ENCODE measurements at regions not wholly inside any gene's neighbourhood (a gene's known extent, or its start where the extent isn't known, plus 50 kb on each side); places are given as distances from the start of the nearest gene placed in this dataset.

DNA sequence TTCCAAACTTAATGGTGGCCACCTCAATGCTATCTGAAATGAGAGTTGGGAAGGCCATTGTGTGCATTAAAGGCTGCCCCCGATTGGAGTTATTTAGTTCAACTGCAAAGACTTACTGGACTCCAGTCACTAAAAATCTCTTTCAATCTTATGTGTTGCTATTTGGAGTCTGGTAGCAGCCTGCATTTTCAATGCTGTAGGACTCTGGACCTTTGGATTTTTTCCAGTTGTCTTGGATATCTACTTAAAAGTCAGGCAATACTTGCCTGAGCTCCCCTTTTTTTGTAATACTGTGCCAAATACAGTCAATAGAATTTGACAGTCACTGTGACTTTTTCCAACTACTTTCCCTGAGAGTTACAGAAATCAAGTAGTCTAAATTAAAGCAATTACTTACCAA lies 281.9 kb downstream of the TRIB2 start:
- no peak overlapping the region for H3K4me3 ChIP-seq (replicated peaks; ENCODE audit: insufficient read depth, low read length)
- no peak overlapping the region for H3K27ac ChIP-seq (replicated peaks)
- no peak for DNase-seq (ENCODE audit: low read depth in 1 of 2, low spot score in 1 of 2)
- H3K27me3 ChIP-seq (ENCODE audit: insufficient read depth, poor library complexity, severe bottlenecking), result no peaks in the 10 kb centered on the region
- no peak for TF ChIP-seq POLR2AphosphoS5 (IDR thresholded peaks at IDR 0.05; ENCODE audit: low read depth)
- TF ChIP-seq, protein P1, sequence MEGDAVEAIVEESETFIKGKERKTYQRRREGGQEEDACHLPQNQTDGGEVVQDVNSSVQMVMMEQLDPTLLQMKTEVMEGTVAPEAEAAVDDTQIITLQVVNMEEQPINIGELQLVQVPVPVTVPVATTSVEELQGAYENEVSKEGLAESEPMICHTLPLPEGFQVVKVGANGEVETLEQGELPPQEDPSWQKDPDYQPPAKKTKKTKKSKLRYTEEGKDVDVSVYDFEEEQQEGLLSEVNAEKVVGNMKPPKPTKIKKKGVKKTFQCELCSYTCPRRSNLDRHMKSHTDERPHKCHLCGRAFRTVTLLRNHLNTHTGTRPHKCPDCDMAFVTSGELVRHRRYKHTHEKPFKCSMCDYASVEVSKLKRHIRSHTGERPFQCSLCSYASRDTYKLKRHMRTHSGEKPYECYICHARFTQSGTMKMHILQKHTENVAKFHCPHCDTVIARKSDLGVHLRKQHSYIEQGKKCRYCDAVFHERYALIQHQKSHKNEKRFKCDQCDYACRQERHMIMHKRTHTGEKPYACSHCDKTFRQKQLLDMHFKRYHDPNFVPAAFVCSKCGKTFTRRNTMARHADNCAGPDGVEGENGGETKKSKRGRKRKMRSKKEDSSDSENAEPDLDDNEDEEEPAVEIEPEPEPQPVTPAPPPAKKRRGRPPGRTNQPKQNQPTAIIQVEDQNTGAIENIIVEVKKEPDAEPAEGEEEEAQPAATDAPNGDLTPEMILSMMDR (IDR thresholded peaks at IDR 0.05; ENCODE audit: insufficient read depth, low read length), result no peak
- TF ChIP-seq, protein P2, sequence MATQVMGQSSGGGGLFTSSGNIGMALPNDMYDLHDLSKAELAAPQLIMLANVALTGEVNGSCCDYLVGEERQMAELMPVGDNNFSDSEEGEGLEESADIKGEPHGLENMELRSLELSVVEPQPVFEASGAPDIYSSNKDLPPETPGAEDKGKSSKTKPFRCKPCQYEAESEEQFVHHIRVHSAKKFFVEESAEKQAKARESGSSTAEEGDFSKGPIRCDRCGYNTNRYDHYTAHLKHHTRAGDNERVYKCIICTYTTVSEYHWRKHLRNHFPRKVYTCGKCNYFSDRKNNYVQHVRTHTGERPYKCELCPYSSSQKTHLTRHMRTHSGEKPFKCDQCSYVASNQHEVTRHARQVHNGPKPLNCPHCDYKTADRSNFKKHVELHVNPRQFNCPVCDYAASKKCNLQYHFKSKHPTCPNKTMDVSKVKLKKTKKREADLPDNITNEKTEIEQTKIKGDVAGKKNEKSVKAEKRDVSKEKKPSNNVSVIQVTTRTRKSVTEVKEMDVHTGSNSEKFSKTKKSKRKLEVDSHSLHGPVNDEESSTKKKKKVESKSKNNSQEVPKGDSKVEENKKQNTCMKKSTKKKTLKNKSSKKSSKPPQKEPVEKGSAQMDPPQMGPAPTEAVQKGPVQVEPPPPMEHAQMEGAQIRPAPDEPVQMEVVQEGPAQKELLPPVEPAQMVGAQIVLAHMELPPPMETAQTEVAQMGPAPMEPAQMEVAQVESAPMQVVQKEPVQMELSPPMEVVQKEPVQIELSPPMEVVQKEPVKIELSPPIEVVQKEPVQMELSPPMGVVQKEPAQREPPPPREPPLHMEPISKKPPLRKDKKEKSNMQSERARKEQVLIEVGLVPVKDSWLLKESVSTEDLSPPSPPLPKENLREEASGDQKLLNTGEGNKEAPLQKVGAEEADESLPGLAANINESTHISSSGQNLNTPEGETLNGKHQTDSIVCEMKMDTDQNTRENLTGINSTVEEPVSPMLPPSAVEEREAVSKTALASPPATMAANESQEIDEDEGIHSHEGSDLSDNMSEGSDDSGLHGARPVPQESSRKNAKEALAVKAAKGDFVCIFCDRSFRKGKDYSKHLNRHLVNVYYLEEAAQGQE (IDR thresholded peaks at IDR 0.05; ENCODE audit: insufficient replicate concordance, low read depth), result no peak
- no peak for TF ChIP-seq GABPA (IDR thresholded peaks at IDR 0.05; ENCODE audit: low read depth)
- TF ChIP-seq SPI1 (IDR thresholded peaks at IDR 0.05; ENCODE audit: borderline replicate concordance, low read depth), result no peak

DNA sequence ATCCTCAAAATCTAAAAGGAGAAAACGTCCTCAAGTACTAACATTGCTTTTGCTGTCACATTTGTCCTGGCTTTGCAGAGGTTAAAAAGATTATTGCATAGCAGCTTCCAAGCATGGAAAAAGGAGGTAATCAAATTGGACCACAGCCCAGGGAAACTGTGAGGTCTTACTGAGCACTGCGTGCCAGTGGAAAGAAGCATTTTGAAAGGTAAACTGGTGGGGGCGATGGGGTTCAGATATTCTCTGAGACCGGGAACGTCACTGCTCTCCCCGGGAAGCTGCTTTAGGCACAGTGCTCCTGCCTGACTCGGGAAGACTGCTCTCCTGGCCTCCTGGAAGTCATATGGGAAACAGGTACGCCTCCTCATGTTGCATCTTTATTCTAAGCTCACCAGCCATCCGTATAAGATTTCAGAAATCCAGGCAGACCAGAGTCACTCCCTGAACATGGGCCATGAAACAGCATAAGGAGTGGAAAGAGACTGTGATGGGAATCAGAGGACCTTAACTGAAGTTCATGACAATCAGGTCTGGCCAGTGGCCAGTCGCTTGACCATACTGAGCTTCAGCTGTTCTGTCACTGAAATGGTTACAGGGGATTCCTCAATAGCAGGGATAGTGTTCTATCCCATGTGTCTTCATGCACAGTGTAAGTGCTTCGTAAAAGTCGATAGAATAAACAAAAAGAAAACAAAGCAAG lies 284.1 kb downstream of the TRIB2 start:
- TF ChIP-seq, protein P1 (IDR thresholded peaks at IDR 0.05; ENCODE audit: insufficient read depth, low read length), result no peak
- TF ChIP-seq GABPA (IDR thresholded peaks at IDR 0.05; ENCODE audit: low read depth), result no peak
- TF ChIP-seq SPI1 (IDR thresholded peaks at IDR 0.05; ENCODE audit: borderline replicate concordance, low read depth), result no peak
- no peak for TF ChIP-seq POLR2AphosphoS5 (IDR thresholded peaks at IDR 0.05; ENCODE audit: low read depth)
- TF ChIP-seq, protein P2 (IDR thresholded peaks at IDR 0.05; ENCODE audit: insufficient replicate concordance, low read depth), result no peak
- no peak for DNase-seq (ENCODE audit: low read depth in 1 of 2, low spot score in 1 of 2)
- Histone ChIP-seq H3K27ac (replicated peaks) (no peak overlapping the region), H3K4me3 (replicated peaks; ENCODE audit: insufficient read depth, low read length) (no peak overlapping the region), H3K27me3 (ENCODE audit: insufficient read depth, poor library complexity, severe bottlenecking) (no peaks in the 10 kb centered on the region)

DNA sequence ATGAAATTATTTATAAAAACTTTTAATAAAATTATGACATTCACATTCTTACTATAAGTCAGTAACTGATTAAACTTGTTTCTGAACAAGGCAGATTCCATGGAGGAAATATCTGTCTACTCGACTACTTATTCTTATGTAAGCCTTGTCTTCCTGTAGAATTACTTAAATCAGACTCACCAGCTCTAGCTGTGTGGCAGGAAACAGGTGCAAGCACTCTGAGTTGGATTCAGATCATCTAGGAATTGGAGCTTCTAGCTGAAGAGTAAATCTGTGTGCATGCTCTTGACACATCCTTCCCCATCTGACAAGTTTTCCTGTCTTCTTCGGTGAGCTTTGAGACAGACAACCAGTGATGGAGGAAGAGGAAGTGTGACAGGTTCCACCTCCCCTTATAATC lies 284.7 kb downstream of the TRIB2 start:
- Histone ChIP-seq H3K27ac (replicated peaks) (no peak overlapping the region), H3K27me3 (ENCODE audit: insufficient read depth, poor library complexity, severe bottlenecking) (no peaks in the 10 kb centered on the region), H3K4me3 (replicated peaks; ENCODE audit: insufficient read depth, low read length) (no peak overlapping the region)
- no peak for DNase-seq (ENCODE audit: low read depth in 1 of 2, low spot score in 1 of 2)
- TF ChIP-seq, protein P2 (IDR thresholded peaks at IDR 0.05; ENCODE audit: insufficient replicate concordance, low read depth), result no peak
- TF ChIP-seq GABPA (IDR thresholded peaks at IDR 0.05; ENCODE audit: low read depth) (no peak), SPI1 (IDR thresholded peaks at IDR 0.05; ENCODE audit: borderline replicate concordance, low read depth) (no peak), POLR2AphosphoS5 (IDR thresholded peaks at IDR 0.05; ENCODE audit: low read depth) (no peak)
- TF ChIP-seq, protein P1 (IDR thresholded peaks at IDR 0.05; ENCODE audit: insufficient read depth, low read length), result no peak
